ENCODE measurements at regions not wholly inside any gene's neighbourhood (a gene's known extent, or its start where the extent isn't known, plus 50 kb on each side); places are given as distances from the start of the nearest gene placed in this dataset.

DNA sequence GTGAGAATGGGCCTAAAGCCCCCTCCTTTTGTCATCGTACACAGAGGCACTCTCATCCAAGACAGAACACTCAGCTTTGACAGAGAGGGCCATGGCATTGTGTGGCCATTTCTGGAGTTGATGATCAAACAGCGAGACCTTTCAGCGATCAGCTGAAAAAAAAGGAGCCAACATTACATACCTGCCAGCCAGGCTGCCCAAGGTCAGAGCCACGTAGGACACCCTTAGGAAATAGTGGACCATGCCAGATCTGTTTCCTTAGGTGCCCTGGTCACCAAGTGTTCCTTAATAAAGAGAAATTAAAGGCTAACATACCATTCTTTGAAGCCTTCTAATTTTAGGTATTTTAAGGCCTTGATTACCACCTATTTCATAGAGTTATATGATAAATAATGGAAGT, 105.5 kb upstream of the PRLR start:
- no peak overlapping the region for H2BK120ac ChIP-seq (ENCODE audit: low read depth, low read length)
- no peak overlapping the region for H3K9ac ChIP-seq (ENCODE audit: low read depth, low read length)
- H4K91ac ChIP-seq (ENCODE audit: insufficient read depth, low read depth, low read length), result no peak overlapping the region
- H4K5ac ChIP-seq (ENCODE audit: low read depth, low read length), result no peak overlapping the region
- no peak overlapping the region for H2BK20ac ChIP-seq (ENCODE audit: low read depth, low read length)
- H2AK5ac ChIP-seq (ENCODE audit: low read depth, low read length), result no peak overlapping the region
- no peak overlapping the region for H2BK15ac ChIP-seq (ENCODE audit: low read depth, low read length)
- no TSS peak for BruUV-seq (replicated peaks)
- H3K18ac ChIP-seq (ENCODE audit: low read depth, low read length), result no peak overlapping the region
- H2AFZ ChIP-seq (replicated peaks; ENCODE audit: low read length, poor library complexity), result no peak overlapping the region
- no peaks in the 10 kb centered on the region for H3K79me1 ChIP-seq (ENCODE audit: low read depth in 1 of 2, low read length in 2 of 2)
- H3K36me3 ChIP-seq (ENCODE audit: control insufficient read depth, insufficient read depth, low read length), result no peaks in the 10 kb centered on the region
- 17% methylated on average over 1 of the region's 4 CpGs; no CpG with 5 or more reads in 1 of the 2 experiments for WGBS, 2 experiments (ENCODE audit: extremely low coverage in 2 of 2, insufficient read length in 1 of 2)
- no peak overlapping the region for H3K4me2 ChIP-seq (ENCODE audit: low read depth, low read length)
- no peaks in the 10 kb centered on the region for H3K27me3 ChIP-seq (ENCODE audit: control insufficient read depth, insufficient read depth, low read length)
- no peak overlapping the region for H3K14ac ChIP-seq (replicated peaks; ENCODE audit: low read depth, low read length)
- H4K20me1 ChIP-seq (ENCODE audit: insufficient read depth, low read length), result no peaks in the 10 kb centered on the region
- intact Hi-C loops (cut with micrococcal nuclease), result no loop called here
- H2AK9ac ChIP-seq (replicated peaks; ENCODE audit: low read depth, low read length, poor library complexity), result no peak overlapping the region
- POLR2A ChIA-PET (ENCODE audit: unreplicated experiment), result no interaction called here
- TF ChIP-seq CEBPB (IDR thresholded peaks at IDR 0.05; ENCODE audit: low read depth, low read length) (no peak), RAD21 (IDR thresholded peaks at IDR 0.05; ENCODE audit: low read length) (no peak), MXI1 (IDR thresholded peaks at IDR 0.05; ENCODE audit: borderline replicate concordance, low read depth, low read length) (no peak), CTCF (conservative IDR thresholded peaks at IDR 0.05; ENCODE audit: low read depth, low read length) (no peak), POLR2A (IDR thresholded peaks at IDR 0.05; ENCODE audit: low read depth, low read length) (no peak), MAFK (IDR thresholded peaks at IDR 0.05; ENCODE audit: low read depth, low read length) (no peak), RFX5 (IDR thresholded peaks at IDR 0.05; ENCODE audit: low read depth, low read length) (no peak), NFE2L2 (IDR thresholded peaks at IDR 0.05; ENCODE audit: low read depth, low read length) (no peak), FOS (IDR thresholded peaks at IDR 0.05; ENCODE audit: low read depth, low read length) (no peak), CHD1 (IDR thresholded peaks at IDR 0.05; ENCODE audit: low read depth, low read length) (no peak), SMC3 (IDR thresholded peaks at IDR 0.05; ENCODE audit: low read depth, low read length) (no peak), MAZ (IDR thresholded peaks at IDR 0.05; ENCODE audit: borderline replicate concordance, low read depth, low read length) (no peak)
- TF ChIP-seq, protein P1, sequence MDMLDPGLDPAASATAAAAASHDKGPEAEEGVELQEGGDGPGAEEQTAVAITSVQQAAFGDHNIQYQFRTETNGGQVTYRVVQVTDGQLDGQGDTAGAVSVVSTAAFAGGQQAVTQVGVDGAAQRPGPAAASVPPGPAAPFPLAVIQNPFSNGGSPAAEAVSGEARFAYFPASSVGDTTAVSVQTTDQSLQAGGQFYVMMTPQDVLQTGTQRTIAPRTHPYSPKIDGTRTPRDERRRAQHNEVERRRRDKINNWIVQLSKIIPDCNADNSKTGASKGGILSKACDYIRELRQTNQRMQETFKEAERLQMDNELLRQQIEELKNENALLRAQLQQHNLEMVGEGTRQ (IDR thresholded peaks at IDR 0.05; ENCODE audit: low read depth, low read length), result no peak
- no peak overlapping the region for H4K8ac ChIP-seq (ENCODE audit: low read depth in 2 of 2, low read length in 2 of 2)
- no peaks in the 10 kb centered on the region for H3K4me1 ChIP-seq (ENCODE audit: control insufficient read depth, insufficient read depth, low read length)
- in situ Hi-C loops (cut with MboI; ENCODE audit: low sequenced_read_pairs), result no loop called here
- no peak for ATAC-seq (ENCODE audit: low read depth)
- H2BK5ac ChIP-seq (ENCODE audit: low read depth, low read length, poor library complexity, severe bottlenecking), result no peak overlapping the region
- CTCF ChIA-PET, result no interaction called here
- DNase-seq, result no peak
- no peaks in the 10 kb centered on the region for H3K9me3 ChIP-seq (ENCODE audit: control insufficient read depth, insufficient read depth, low read length)
- no peak overlapping the region for H3K4ac ChIP-seq (ENCODE audit: low read depth, low read length)
- H3K56ac ChIP-seq (ENCODE audit: extremely low read depth, insufficient read depth, low read length), result no peak overlapping the region
- H3K27ac ChIP-seq (ENCODE audit: insufficient read depth, low read length), result no peak overlapping the region
- dilution Hi-C loops (cut with HindIII; ENCODE audit: low sequenced_read_pairs, unreplicated experiment), result no loop called here
- no peak overlapping the region for H3K23ac ChIP-seq (ENCODE audit: low read depth, low read length)
- H3K9me1 ChIP-seq (ENCODE audit: insufficient read depth, low read length), result no peaks in the 10 kb centered on the region
- no peak overlapping the region for H3K4me3 ChIP-seq (ENCODE audit: insufficient read depth, low read depth, low read length)

Data from IMR-90 (cell line).